OCI-M2 (cell line): ENCODE measurements at regions not wholly inside any gene's neighbourhood (a gene's known extent, or its start where the extent isn't known, plus 50 kb on each side); places are given as distances from the start of the nearest gene placed in this dataset.
"Not testable (repeated sequence)": the region's sequence is repeated elsewhere in the genome, so short reads cannot be mapped to it uniquely, and the experiment has no call there.

ENCODE experiments used
- DNase-seq: peaks from one replicate; lab custom pipeline; 2025; ENCODE audit not compliant: unreplicated experiment; lab: John Stamatoyannopoulos, UW

- DNase-seq = not testable (repeated sequence)
Measured at GRCh38 chr4:10388146-10388545, 69.1 kb downstream of the ZNF518B start.

DNA sequence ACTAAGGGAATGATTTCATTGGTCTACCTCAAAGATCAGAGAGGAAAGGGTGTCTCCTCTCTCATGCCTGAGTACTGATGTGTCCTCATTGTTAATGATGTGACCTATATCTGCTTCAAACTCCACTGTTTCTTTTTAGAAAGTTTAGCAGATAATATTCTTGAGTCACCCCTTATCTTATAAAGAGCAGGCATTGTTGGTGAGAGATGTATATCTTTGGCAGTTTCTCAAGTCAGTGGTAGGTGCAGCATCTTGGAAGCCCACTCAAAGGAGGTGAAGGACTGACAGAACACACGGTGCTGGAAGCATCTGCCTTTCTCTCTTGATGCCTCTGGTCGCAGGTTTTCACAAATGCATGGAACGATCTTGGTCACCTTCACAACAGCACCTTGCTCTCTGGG is 71.2 kb downstream of the ZNF518B start:
- DNase-seq = no peak

DNA sequence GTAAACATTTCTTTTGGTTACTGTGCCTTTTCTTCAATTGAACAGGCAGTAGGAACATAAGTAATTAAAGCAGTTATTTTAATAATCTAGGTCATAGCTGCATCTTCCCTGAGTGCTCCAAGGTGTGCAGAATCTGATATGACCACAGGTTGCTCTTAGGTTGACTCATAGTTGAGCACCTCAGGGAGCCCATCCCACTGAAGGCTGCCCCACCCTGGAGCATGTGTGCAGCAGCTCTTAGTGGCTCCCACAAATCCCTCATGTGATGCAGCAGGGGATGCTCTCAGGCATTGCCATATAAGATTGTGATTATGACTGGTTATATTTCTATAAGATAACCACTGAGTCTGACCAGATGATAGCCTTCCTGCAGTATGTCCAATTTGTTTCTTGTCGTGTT is 72.3 kb downstream of the ZNF518B start:
- no peak for DNase-seq

GRCh38 chr4:10383417-10383816 is 73.8 kb downstream of the ZNF518B start:
- DNase-seq = no peak

DNA sequence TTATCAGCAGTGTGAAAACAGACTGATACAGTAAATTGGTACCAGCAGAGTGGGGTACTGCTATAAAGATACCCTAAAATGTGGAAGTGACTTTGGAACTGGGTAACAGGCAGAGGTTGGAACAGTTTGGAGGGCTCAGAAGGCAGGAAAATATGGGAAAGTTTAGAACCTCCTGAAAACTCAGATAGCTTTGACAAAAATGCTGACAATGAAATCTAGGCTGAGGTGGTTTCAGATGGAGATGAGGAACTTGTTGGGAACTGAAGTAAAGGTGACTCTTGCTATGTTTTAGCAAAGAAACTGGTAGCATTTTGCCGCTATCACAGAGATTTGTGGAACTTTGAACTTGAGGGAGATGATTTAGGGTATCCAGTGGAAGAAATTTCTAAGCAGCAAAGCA is 75.1 kb downstream of the ZNF518B start:
- DNase-seq = not testable (repeated sequence)

DNA sequence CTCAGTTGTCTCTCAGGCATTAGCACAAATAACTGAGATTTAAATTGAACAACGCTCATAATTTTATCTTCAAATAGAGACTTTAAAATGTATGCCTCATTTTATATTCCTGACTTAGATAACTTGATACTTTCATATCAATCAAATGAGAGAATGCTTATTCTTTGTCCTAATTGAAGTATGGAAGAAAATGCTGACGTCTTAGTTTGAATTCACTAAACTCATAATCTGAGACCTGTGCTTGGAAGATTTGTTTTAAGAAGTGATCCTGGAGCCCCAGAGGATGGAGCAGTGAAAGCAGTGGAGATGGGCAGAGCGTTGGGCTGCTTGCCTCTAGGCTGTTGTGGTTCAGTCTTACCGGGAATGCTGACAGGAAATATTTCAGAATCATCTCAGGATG is 76.1 kb downstream of the ZNF518B start:
- no peak for DNase-seq

GRCh38 chr4:10380735-10381134 is 76.5 kb downstream of the ZNF518B start:
- no peak for DNase-seq

DNA sequence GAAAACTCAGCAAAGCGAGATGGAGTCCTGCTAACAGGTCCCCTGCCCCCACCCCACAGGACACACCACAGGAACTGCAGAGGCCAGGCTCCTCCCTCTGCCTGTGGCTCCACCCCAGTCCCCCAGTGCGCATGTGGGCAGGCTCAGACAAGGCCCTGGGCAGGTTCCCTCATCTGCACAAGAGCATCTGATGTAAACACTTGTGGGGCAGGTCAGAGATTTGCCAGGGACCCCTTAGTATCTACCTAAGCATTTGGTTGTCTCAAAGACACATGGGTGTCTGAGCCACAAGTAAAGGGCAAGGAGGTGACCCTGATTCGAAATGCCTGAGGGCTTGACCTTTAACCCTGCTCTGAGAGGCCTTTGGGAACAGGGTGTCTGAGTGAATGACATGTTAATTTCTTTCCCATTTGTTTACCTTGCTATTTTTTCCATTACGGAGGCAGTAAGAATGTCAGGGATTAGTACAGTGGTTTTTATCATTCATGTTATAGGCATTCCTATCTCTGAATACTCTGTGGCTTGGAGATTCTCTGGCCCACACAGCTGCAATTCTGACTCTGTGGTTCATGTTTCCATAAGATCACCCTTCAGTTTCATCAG is 85.3 kb downstream of the ZNF518B start:
- DNase-seq = no peak

GRCh38 chr4:10371121-10371520 is 86.1 kb downstream of the ZNF518B start:
- no peak for DNase-seq

- no peak for DNase-seq
Measured at GRCh38 chr4:10369517-10369916, 87.7 kb downstream of the ZNF518B start.

DNA sequence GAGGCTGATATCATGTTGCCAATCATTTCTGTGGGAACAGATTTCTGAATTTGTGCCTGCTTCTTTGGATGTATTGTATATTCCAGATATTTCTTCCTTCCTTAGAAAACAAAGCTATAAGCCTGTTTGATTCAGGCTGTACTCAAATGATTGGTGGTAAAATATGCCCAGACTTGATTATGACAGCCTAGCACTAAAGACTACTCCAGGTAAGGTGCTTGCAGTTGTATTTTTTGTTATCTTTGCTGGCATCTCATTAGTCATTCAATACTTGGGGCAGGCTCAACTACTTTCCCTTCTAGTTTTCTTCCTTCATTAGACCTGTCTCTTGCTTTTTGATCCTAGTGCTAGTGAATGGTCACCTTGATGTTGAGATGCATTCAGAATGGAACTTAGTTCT is 90.6 kb downstream of the ZNF518B start:
- no peak for DNase-seq

- DNase-seq = no peak
Measured at GRCh38 chr4:10364194-10364593, 93.0 kb downstream of the ZNF518B start.

- DNase-seq = no peak
Measured at GRCh38 chr4:10354746-10355145, 102.5 kb downstream of the ZNF518B start.

- DNase-seq = no peak
Measured at GRCh38 chr4:10354225-10354624, 103.0 kb downstream of the ZNF518B start.

DNA sequence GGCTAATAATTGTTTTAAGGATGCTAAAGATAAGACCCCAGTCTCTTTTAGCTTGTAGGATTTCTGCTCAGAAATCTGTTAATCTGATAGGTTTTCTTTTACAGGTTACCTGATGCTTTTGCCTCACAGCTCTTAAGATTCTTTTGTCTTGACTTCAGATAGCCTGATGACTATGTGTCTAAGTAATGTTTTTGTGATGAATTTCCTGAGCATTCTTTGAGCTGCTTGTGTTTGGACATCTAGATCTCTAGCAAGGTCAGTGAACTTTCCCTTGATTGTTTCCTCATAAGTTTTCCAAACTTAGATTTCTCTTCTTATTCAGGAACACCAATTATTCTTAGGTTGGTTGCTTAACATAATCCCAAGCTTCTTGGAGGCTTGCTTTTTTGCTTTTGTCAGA is 104.1 kb downstream of the ZNF518B start:
- DNase-seq = no peak

DNA sequence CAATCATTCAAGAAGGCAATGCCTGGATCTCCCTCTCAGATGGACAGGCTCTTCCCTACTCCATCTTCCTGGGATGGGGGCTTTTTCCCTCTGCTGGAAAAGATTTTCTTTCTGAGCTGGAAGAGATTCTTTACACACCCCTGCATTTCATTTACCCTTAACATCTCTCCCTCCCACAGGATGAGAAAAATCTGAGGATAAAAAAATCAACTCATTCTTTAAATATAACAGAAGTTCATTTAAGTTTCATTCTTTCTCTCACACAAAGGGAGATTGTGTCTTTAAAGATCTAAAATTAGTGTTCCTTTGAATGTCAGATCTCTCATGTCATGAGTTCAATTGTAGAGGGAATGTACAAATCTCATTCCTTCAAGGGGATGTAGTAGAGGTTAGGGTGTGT is 109.0 kb downstream of the ZNF518B start:
- no peak for DNase-seq

DNA sequence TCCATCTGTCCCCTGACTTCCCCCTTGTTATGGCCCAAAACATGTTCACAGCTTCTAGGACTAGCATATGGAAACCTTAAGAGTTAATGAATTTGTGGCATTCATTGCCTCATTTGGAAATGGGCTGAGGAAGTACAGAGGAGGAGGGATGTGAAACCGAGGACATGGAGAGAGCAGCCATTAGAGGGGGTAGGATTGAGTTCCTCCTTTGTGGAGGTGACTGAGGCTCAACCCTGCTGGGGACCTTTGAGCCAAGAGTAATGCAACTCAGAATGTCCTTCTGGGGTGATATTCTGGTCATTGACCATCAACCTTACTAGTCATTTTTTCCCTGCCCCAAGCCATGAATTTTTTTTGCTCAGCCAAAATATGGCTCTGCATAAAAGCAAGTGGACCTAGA is 109.4 kb downstream of the ZNF518B start:
- DNase-seq = no peak

DNA sequence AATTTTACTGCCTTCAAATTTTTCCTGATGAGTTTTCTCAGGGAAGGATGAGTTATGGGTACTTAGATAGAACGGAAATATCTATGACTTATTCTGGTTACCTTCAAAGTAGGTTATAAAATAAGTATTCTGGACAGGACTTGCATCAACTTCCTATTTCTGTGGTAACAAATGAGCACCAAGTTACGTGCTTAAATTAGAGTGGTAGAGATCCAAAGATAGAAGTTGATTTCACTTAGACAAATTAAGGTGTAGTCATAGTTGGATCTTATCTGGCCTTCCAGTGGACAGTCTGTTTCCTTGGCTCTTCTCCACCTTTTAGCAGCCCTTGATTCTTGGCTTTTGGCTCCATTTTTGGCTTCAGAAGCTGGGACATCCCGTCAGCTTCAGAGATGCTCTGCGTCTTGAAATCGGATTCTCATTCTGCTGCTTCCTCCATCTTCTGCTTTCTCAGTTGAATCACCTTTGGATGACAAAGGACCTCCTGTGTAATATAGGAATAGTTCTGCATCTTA is 109.9 kb downstream of the ZNF518B start:
- no peak for DNase-seq

- no peak for DNase-seq
Measured at GRCh38 chr4:10346023-10346422, 111.2 kb downstream of the ZNF518B start.

DNA sequence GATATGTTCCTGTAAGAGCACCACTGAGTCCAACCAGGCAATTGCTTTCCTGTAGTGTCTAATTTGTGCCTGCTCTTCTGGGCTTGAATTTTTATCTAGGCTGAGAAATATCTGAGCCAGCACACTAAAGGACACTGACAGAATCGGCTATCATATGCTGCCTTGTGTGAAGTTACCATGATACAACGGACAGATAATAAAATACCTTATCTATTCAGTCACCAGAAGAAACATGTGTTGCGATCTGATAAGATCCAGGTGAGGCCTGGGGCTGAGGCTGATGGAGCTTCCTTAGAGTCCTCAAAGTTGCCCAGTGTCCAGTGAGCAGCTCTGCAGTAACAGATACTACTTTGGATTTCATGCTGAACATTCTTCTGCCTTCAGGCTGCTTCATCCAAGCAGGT is 111.8 kb downstream of the ZNF518B start:
- DNase-seq = no peak

DNA sequence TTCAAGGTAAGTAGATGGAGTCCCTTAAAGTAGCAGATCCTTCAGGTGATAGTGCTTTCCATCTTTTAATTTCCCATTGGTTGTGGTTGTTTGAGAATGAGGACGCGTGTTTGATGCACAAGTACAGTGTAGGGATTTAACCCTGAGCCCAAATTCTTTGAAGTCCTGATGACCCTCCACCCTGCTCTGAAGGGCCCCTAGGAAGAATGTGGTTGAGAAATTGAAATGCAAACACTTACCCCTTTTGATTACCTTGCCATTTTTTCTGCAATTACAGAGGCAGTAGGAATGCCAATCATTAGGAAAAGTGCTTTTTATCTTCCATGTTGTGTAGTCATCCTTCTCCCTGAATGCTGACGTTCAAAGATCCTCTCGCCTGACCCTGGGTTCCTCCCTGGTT is 112.4 kb downstream of the ZNF518B start:
- DNase-seq = no peak

DNA sequence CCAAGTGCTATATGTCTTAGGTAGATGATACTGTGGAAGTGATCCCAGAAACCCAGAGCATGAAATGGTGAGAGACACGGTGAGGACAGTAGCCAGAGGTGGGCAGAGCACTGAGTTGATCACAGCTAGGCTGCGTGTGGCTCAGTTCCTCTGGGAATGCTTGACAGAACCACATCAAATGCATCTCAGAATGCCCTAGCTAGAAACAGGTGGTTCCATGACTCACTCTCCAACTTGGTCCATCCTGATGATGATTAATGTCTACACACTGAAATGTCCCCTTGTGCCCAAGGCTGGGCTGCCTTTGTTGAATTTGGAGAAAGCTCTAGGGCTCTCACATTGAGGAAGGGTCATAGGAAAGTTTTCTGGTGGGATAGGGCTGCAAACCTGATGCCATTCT is 113.6 kb downstream of the ZNF518B start:
- DNase-seq = no peak

DNA sequence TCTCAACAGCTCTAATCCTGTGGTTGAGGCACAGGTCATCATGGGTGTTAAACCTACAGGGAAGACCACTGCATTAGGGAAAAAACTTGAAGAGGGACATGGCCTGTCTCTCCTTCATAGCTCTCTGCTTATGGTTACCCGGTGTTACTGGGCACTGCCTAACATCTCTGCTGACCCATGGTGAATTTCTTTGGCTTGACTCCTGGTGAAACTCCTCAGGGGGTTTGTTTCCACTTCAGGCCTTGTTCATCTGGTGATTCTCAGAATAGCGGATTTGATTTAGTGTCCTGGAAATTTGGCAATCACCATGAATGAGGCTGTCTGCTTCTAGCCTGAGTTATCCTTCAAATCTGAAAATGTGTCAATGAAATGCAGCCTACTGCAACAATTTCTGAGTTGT is 114.4 kb downstream of the ZNF518B start:
- DNase-seq = no peak
